ENCODE measurements at regions not wholly inside any gene's neighbourhood (a gene's known extent, or its start where the extent isn't known, plus 50 kb on each side); places are given as distances from the start of the nearest gene placed in this dataset.

- H3K27ac ChIP-seq (ENCODE audit: poor library complexity, severe bottlenecking): no peak overlapping the region
- H3K9me3 ChIP-seq (ENCODE audit: severe bottlenecking): no peaks in the 10 kb centered on the region
- no peak for DNase-seq (ENCODE audit: low spot score)
- no peaks in the 10 kb centered on the region for H3K4me1 ChIP-seq (ENCODE audit: insufficient read depth, poor library complexity, severe bottlenecking)
- H3K36me3 ChIP-seq (ENCODE audit: low read depth): no peaks in the 10 kb centered on the region
- TF ChIP-seq, protein P1, sequence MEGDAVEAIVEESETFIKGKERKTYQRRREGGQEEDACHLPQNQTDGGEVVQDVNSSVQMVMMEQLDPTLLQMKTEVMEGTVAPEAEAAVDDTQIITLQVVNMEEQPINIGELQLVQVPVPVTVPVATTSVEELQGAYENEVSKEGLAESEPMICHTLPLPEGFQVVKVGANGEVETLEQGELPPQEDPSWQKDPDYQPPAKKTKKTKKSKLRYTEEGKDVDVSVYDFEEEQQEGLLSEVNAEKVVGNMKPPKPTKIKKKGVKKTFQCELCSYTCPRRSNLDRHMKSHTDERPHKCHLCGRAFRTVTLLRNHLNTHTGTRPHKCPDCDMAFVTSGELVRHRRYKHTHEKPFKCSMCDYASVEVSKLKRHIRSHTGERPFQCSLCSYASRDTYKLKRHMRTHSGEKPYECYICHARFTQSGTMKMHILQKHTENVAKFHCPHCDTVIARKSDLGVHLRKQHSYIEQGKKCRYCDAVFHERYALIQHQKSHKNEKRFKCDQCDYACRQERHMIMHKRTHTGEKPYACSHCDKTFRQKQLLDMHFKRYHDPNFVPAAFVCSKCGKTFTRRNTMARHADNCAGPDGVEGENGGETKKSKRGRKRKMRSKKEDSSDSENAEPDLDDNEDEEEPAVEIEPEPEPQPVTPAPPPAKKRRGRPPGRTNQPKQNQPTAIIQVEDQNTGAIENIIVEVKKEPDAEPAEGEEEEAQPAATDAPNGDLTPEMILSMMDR (IDR thresholded peaks at IDR 0.05; ENCODE audit: poor library complexity, severe bottlenecking): no peak
- ATAC-seq (ENCODE audit: low read depth): no peak
- no peak overlapping the region for H3K4me3 ChIP-seq (ENCODE audit: severe bottlenecking)
- H3K27me3 ChIP-seq (ENCODE audit: insufficient read depth, poor library complexity, severe bottlenecking): no peaks in the 10 kb centered on the region
These were observed 79.4 kb upstream of the PCGF5 start for GRCh38 chr10:91140995-91141549.

DNA sequence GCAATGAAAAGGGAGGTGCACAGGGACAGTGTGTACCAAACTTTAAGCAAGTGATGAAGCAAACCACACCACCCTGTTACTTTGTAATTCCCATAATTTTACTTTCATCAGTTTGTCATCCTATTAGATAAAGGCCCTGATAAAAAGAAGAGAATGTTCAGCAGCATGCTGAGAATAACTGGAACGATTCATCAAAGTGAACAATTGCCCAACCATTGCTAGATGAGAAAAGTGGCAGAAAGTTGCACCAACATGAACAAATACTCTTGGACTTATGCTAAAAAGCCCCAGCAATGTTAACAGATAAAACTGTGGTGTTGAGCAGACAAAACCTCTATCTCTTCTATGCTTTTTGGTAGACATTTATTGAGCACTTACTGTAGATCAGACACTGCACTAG, 75.5 kb upstream of the PCGF5 start:
- Histone ChIP-seq H3K4me3 (ENCODE audit: severe bottlenecking) (no peak overlapping the region), H3K27ac (ENCODE audit: poor library complexity, severe bottlenecking) (no peak overlapping the region), H3K27me3 (ENCODE audit: insufficient read depth, poor library complexity, severe bottlenecking) (no peaks in the 10 kb centered on the region), H3K4me1 (ENCODE audit: insufficient read depth, poor library complexity, severe bottlenecking) (no peaks in the 10 kb centered on the region), H3K9me3 (ENCODE audit: severe bottlenecking) (no peaks in the 10 kb centered on the region), H3K36me3 (ENCODE audit: low read depth) (no peaks in the 10 kb centered on the region)
- TF ChIP-seq, protein P1 (IDR thresholded peaks at IDR 0.05; ENCODE audit: poor library complexity, severe bottlenecking): no peak
- DNase-seq (ENCODE audit: low spot score) (no peak), ATAC-seq (ENCODE audit: low read depth) (no peak)

- H3K27me3 ChIP-seq (ENCODE audit: insufficient read depth, poor library complexity, severe bottlenecking): no peaks in the 10 kb centered on the region
- DNase-seq (ENCODE audit: low spot score) (no peak), ATAC-seq (ENCODE audit: low read depth) (no peak)
- no peaks in the 10 kb centered on the region for H3K4me1 ChIP-seq (ENCODE audit: insufficient read depth, poor library complexity, severe bottlenecking)
- H3K27ac ChIP-seq (ENCODE audit: poor library complexity, severe bottlenecking): no peak overlapping the region
- TF ChIP-seq, protein P1 (IDR thresholded peaks at IDR 0.05; ENCODE audit: poor library complexity, severe bottlenecking): no peak
- no peak overlapping the region for H3K4me3 ChIP-seq (ENCODE audit: severe bottlenecking)
- no peaks in the 10 kb centered on the region for H3K36me3 ChIP-seq (ENCODE audit: low read depth)
- no peaks in the 10 kb centered on the region for H3K9me3 ChIP-seq (ENCODE audit: severe bottlenecking)
These were observed 74.3 kb upstream of the PCGF5 start for GRCh38 chr10:91146146-91146545.

- TF ChIP-seq, protein P1 (IDR thresholded peaks at IDR 0.05; ENCODE audit: poor library complexity, severe bottlenecking): no peak
These were observed 70.9 kb upstream of the PCGF5 start for GRCh38 chr10:91149550-91149949.

GRCh38 chr10:91150631-91151030, 69.8 kb upstream of the PCGF5 start:
- TF ChIP-seq, protein P1 (IDR thresholded peaks at IDR 0.05; ENCODE audit: poor library complexity, severe bottlenecking): no peak
- no peak overlapping the region for H3K4me3 ChIP-seq (ENCODE audit: severe bottlenecking)
- ATAC-seq (ENCODE audit: low read depth): no peak
- DNase-seq (ENCODE audit: low spot score): no peak
- H3K9me3 ChIP-seq (ENCODE audit: severe bottlenecking): no peaks in the 10 kb centered on the region
- no peaks in the 10 kb centered on the region for H3K4me1 ChIP-seq (ENCODE audit: insufficient read depth, poor library complexity, severe bottlenecking)
- no peak overlapping the region for H3K27ac ChIP-seq (ENCODE audit: poor library complexity, severe bottlenecking)
- no peaks in the 10 kb centered on the region for H3K36me3 ChIP-seq (ENCODE audit: low read depth)
- H3K27me3 ChIP-seq (ENCODE audit: insufficient read depth, poor library complexity, severe bottlenecking): no peaks in the 10 kb centered on the region

More at GRCh38 chr10:91149550-91149949, 70.9 kb upstream of the PCGF5 start:
- DNase-seq (ENCODE audit: low spot score) (no peak), ATAC-seq (ENCODE audit: low read depth) (no peak)
- Histone ChIP-seq H3K36me3 (ENCODE audit: low read depth) (no peaks in the 10 kb centered on the region), H3K27me3 (ENCODE audit: insufficient read depth, poor library complexity, severe bottlenecking) (no peaks in the 10 kb centered on the region), H3K4me1 (ENCODE audit: insufficient read depth, poor library complexity, severe bottlenecking) (no peaks in the 10 kb centered on the region), H3K9me3 (ENCODE audit: severe bottlenecking) (no peaks in the 10 kb centered on the region), H3K4me3 (ENCODE audit: severe bottlenecking) (no peak overlapping the region), H3K27ac (ENCODE audit: poor library complexity, severe bottlenecking) (no peak overlapping the region)
